NB4 (cell line): ENCODE measurements at regions not wholly inside any gene's neighbourhood (a gene's known extent, or its start where the extent isn't known, plus 50 kb on each side); places are given as distances from the start of the nearest gene placed in this dataset.

Experiments
- MYC ChIP-seq: IDR thresholded peaks from 2 replicates; pipeline ENCODE4 v1.6.1; 2011; ENCODE audit warnings: low read depth, low read length
- POLR2A ChIP-seq: IDR thresholded peaks from 2 replicates; pipeline ENCODE4 v1.6.1; 2011; ENCODE audit warnings: mild to moderate bottlenecking; ENCODE audit not compliant: insufficient read length; ENCODE audit errors: extremely low read depth
- TF ChIP-seq, protein P1 (sequence below): IDR thresholded peaks from one replicate; pipeline ENCODE4 v1.5.1; 2012; ENCODE audit warnings: low read depth, low read length

DNA sequence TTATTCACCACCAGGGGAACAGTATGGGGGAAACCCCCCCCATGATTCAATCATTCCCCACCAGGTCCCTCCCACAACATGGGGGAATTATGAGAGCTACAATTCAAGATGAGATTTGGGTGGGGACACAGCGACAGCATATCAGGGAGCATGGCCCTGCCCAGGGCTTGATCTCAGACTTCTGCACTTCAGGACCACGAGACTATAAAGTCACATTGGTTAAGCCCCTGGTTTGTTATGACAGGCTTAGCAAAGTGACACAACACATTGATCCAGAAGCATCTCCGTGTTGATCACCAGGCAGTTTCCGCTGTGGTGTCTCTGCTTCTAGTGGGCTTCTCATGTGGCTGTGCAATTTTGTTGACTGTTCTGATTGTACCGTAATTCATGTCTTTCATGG, 312.7 kb upstream of the C1orf174 start:
- TF ChIP-seq, protein P1, sequence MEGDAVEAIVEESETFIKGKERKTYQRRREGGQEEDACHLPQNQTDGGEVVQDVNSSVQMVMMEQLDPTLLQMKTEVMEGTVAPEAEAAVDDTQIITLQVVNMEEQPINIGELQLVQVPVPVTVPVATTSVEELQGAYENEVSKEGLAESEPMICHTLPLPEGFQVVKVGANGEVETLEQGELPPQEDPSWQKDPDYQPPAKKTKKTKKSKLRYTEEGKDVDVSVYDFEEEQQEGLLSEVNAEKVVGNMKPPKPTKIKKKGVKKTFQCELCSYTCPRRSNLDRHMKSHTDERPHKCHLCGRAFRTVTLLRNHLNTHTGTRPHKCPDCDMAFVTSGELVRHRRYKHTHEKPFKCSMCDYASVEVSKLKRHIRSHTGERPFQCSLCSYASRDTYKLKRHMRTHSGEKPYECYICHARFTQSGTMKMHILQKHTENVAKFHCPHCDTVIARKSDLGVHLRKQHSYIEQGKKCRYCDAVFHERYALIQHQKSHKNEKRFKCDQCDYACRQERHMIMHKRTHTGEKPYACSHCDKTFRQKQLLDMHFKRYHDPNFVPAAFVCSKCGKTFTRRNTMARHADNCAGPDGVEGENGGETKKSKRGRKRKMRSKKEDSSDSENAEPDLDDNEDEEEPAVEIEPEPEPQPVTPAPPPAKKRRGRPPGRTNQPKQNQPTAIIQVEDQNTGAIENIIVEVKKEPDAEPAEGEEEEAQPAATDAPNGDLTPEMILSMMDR, result no peak
- no peak for TF ChIP-seq POLR2A
- no peak for TF ChIP-seq MYC
